WI38 (cell line): ENCODE measurements at regions not wholly inside any gene's neighbourhood (a gene's known extent, or its start where the extent isn't known, plus 50 kb on each side); places are given as distances from the start of the nearest gene placed in this dataset.

ENCODE experiments used
- H3K4me3 ChIP-seq: 2 replicates; pipeline ENCODE4 v1.5.1; 2011; ENCODE audit warnings: low read depth, mild to moderate bottlenecking, control low read depth, low read length
- TF ChIP-seq, protein P1 (sequence below): IDR thresholded peaks from 2 replicates; pipeline ENCODE4 v1.5.1; 2012; ENCODE audit warnings: low read depth, mild to moderate bottlenecking, control low read depth, low read length

DNA sequence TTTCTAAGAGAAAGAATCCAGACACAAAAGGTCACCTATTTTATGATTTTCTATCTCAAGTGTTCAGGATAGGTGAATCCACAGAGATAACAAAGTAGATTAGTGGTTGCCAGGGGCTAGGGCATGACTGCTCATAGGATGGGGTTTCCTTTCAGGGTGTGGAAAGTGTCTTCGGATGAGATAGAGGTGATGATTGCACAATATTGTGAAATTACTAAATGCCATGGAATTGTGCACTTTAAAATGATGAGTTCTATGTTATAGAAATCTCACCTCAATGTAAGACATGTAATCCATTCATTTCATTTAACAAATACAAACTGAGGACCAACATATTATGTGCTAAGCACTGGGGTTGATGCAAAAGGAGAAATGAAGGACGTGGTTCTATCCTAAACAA, 76.4 kb upstream of the GALNT17 start:
- TF ChIP-seq, protein P1, sequence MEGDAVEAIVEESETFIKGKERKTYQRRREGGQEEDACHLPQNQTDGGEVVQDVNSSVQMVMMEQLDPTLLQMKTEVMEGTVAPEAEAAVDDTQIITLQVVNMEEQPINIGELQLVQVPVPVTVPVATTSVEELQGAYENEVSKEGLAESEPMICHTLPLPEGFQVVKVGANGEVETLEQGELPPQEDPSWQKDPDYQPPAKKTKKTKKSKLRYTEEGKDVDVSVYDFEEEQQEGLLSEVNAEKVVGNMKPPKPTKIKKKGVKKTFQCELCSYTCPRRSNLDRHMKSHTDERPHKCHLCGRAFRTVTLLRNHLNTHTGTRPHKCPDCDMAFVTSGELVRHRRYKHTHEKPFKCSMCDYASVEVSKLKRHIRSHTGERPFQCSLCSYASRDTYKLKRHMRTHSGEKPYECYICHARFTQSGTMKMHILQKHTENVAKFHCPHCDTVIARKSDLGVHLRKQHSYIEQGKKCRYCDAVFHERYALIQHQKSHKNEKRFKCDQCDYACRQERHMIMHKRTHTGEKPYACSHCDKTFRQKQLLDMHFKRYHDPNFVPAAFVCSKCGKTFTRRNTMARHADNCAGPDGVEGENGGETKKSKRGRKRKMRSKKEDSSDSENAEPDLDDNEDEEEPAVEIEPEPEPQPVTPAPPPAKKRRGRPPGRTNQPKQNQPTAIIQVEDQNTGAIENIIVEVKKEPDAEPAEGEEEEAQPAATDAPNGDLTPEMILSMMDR, result no peak
- H3K4me3 ChIP-seq, result no peak overlapping the region

DNA sequence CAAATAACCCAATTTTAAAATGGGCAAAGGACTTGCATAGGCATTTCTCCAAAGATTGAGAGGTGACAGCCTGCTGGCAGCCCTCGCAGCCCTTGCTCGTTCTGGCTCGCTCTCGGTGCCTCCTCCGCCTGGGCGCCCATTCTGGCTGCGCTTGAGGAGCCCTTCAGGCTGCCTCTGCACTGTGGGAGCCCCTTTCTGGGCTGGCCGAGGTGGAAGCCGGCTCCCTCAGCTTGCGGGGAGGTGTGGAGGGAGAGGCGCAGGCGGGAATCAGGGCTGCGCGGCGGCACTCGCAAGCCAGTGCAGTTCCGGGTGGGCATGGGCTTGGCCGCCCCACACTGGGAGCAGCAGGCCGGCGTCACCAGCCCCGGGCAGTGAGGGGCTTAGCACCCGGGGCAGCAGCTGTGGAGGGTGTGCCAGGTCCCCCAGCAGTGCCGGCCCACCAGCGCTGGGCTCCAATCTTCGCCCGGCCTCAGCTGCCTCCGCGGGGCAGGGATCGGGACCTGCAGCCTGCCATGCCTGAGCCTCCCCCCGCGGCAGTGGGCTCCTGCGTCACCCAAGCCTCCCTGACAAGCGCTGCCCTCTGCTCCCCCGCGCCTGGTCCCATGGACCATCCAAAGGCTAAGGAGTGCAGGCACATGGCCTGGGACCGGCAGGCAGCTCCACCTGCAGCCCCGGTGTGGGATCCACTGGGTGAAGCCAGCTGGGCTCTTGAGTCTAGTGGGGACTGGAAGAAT, 54.0 kb upstream of the GALNT17 start:
- TF ChIP-seq, protein P1, result no peak

More for the DNA sequence above, 54.0 kb upstream of the GALNT17 start:
- H3K4me3 ChIP-seq, result no peak overlapping the region
